ENCODE measurements at regions not wholly inside any gene's neighbourhood (a gene's known extent, or its start where the extent isn't known, plus 50 kb on each side); places are given as distances from the start of the nearest gene placed in this dataset.

GRCh38 chr11:32265911-32266310 lies 169.4 kb downstream of the WT1 start:
- no peak for DNase-seq (ENCODE audit: low read depth in 2 of 2)

- DNase-seq (ENCODE audit: low read depth in 2 of 2): no peak
These were observed 168.7 kb downstream of the WT1 start for GRCh38 chr11:32266601-32267000.

- DNase-seq (ENCODE audit: low read depth in 2 of 2): no peak
These were observed 167.6 kb downstream of the WT1 start for GRCh38 chr11:32267679-32268187.

- no peak for DNase-seq (ENCODE audit: low read depth in 2 of 2)
These were observed 161.4 kb downstream of the WT1 start for GRCh38 chr11:32273931-32274330.

GRCh38 chr11:32279672-32280071 lies 155.7 kb downstream of the WT1 start:
- DNase-seq (ENCODE audit: low read depth in 2 of 2): no peak

- no peak for DNase-seq (ENCODE audit: low read depth in 2 of 2)
These were observed 155.0 kb downstream of the WT1 start for GRCh38 chr11:32280339-32280738.

GRCh38 chr11:32288276-32288675 lies 147.1 kb downstream of the WT1 start:
- DNase-seq (ENCODE audit: low read depth in 2 of 2): no peak

GRCh38 chr11:32289701-32290100 lies 145.6 kb downstream of the WT1 start:
- no peak for DNase-seq (ENCODE audit: low read depth in 2 of 2)

GRCh38 chr11:32290783-32291182 lies 144.6 kb downstream of the WT1 start:
- DNase-seq (ENCODE audit: low read depth in 2 of 2): no peak

- no peak for DNase-seq (ENCODE audit: low read depth in 2 of 2)
These were observed 137.7 kb downstream of the WT1 start for GRCh38 chr11:32297611-32298011.

GRCh38 chr11:32302826-32303225 lies 132.5 kb downstream of the WT1 start:
- DNase-seq (ENCODE audit: low read depth in 2 of 2): no peak

GRCh38 chr11:32304521-32304920 lies 130.8 kb downstream of the WT1 start:
- DNase-seq (ENCODE audit: low read depth in 2 of 2): no peak

GRCh38 chr11:32305460-32305859 lies 129.9 kb downstream of the WT1 start:
- no peak for DNase-seq (ENCODE audit: low read depth in 2 of 2)

GRCh38 chr11:32307471-32307870 lies 127.9 kb downstream of the WT1 start:
- DNase-seq (ENCODE audit: low read depth in 2 of 2): no peak

GRCh38 chr11:32307913-32308312 lies 127.4 kb downstream of the WT1 start:
- no peak for DNase-seq (ENCODE audit: low read depth in 2 of 2)

- no peak for DNase-seq (ENCODE audit: low read depth in 2 of 2)
These were observed 125.7 kb downstream of the WT1 start for GRCh38 chr11:32309530-32310213.

GRCh38 chr11:32310214-32310601 lies 125.1 kb downstream of the WT1 start:
- DNase-seq (ENCODE audit: low read depth in 2 of 2): no peak

GRCh38 chr11:32311346-32312065 lies 123.8 kb downstream of the WT1 start:
- DNase-seq (ENCODE audit: low read depth in 2 of 2): no peak

- no peak for DNase-seq (ENCODE audit: low read depth in 2 of 2)
These were observed 123.0 kb downstream of the WT1 start for GRCh38 chr11:32312206-32312817.

GRCh38 chr11:32312865-32313403 lies 122.4 kb downstream of the WT1 start:
- DNase-seq (ENCODE audit: low read depth in 2 of 2): no peak

GRCh38 chr11:32313477-32313876 lies 121.9 kb downstream of the WT1 start:
- no peak for DNase-seq (ENCODE audit: low read depth in 2 of 2)

- DNase-seq (ENCODE audit: low read depth in 2 of 2): no peak
These were observed 120.2 kb downstream of the WT1 start for GRCh38 chr11:32315121-32315520.

GRCh38 chr11:32316232-32316631 lies 119.1 kb downstream of the WT1 start:
- no peak for DNase-seq (ENCODE audit: low read depth in 2 of 2)

Measured in stimulated activated CD8-positive, alpha-beta memory T cell treated with anti-CD3 and anti-CD28 coated beads, Interleukin-2, amount 100 ng/mL, for 1 hour (primary cell).